ENCODE measurements at regions not wholly inside any gene's neighbourhood (a gene's known extent, or its start where the extent isn't known, plus 50 kb on each side); places are given as distances from the start of the nearest gene placed in this dataset.

GRCh38 chr4:128606173-128606572 is 203.3 kb upstream of the JADE1 start:
- Histone ChIP-seq H3K9me3 (ENCODE audit: low read depth, low read length) (no peaks in the 10 kb centered on the region), H3K9ac (ENCODE audit: insufficient read length) (no peak overlapping the region), H3K4me3 (no peak overlapping the region), H3K36me3 (ENCODE audit: insufficient read depth, low read length) (no peaks in the 10 kb centered on the region), H3K27ac (no peak overlapping the region)
- TF ChIP-seq FOXP2 (optimal IDR thresholded peaks at IDR 0.05; ENCODE audit: control extremely low read depth, extremely low read length, insufficient read depth) (no peak), EZH2 (IDR thresholded peaks at IDR 0.05) (no peak), POLR2AphosphoS5 (IDR thresholded peaks at IDR 0.05; ENCODE audit: borderline replicate concordance, low read depth, low read length) (no peak)
- DNase-seq (ENCODE audit: low read depth, low spot score) = no peak

GRCh38 chr4:128604840-128605239 is 204.7 kb upstream of the JADE1 start:
- Histone ChIP-seq H3K9me3 (ENCODE audit: low read depth, low read length) (no peaks in the 10 kb centered on the region), H3K4me3 (no peak overlapping the region), H3K27ac (no peak overlapping the region), H3K36me3 (ENCODE audit: insufficient read depth, low read length) (no peaks in the 10 kb centered on the region), H3K9ac (ENCODE audit: insufficient read length) (no peak overlapping the region)
- no peak for DNase-seq (ENCODE audit: low read depth, low spot score)
- TF ChIP-seq POLR2AphosphoS5 (IDR thresholded peaks at IDR 0.05; ENCODE audit: borderline replicate concordance, low read depth, low read length) = no peak

- TF ChIP-seq FOXP2 (optimal IDR thresholded peaks at IDR 0.05; ENCODE audit: control extremely low read depth, extremely low read length, insufficient read depth) (no peak), POLR2AphosphoS5 (IDR thresholded peaks at IDR 0.05; ENCODE audit: borderline replicate concordance, low read depth, low read length) (no peak), EZH2 (IDR thresholded peaks at IDR 0.05) (no peak)
- Histone ChIP-seq H3K9ac (ENCODE audit: insufficient read length) (no peak overlapping the region), H3K27ac (no peak overlapping the region), H3K4me3 (no peak overlapping the region), H3K36me3 (ENCODE audit: insufficient read depth, low read length) (no peaks in the 10 kb centered on the region), H3K9me3 (ENCODE audit: low read depth, low read length) (no peaks in the 10 kb centered on the region)
- DNase-seq (ENCODE audit: low read depth, low spot score) = no peak
Measured at GRCh38 chr4:128604204-128604603, 205.3 kb upstream of the JADE1 start.

- TF ChIP-seq POLR2AphosphoS5 (IDR thresholded peaks at IDR 0.05; ENCODE audit: borderline replicate concordance, low read depth, low read length) (no peak), EZH2 (IDR thresholded peaks at IDR 0.05) (no peak), FOXP2 (optimal IDR thresholded peaks at IDR 0.05; ENCODE audit: control extremely low read depth, extremely low read length, insufficient read depth) (no peak)
- no peak for DNase-seq (ENCODE audit: low read depth, low spot score)
- Histone ChIP-seq H3K9me3 (ENCODE audit: low read depth, low read length) (no peaks in the 10 kb centered on the region), H3K9ac (ENCODE audit: insufficient read length) (no peak overlapping the region), H3K4me3 (no peak overlapping the region), H3K36me3 (ENCODE audit: insufficient read depth, low read length) (no peaks in the 10 kb centered on the region), H3K27ac (no peak overlapping the region)
Measured at GRCh38 chr4:128603081-128603480, 206.4 kb upstream of the JADE1 start.

- no peak for DNase-seq (ENCODE audit: low read depth, low spot score)
- no peak overlapping the region for H3K4me3 ChIP-seq
- TF ChIP-seq FOXP2 (optimal IDR thresholded peaks at IDR 0.05; ENCODE audit: control extremely low read depth, extremely low read length, insufficient read depth) = no peak
- TF ChIP-seq POLR2AphosphoS5 (IDR thresholded peaks at IDR 0.05; ENCODE audit: borderline replicate concordance, low read depth, low read length) = no peak
- no peak for TF ChIP-seq EZH2 (IDR thresholded peaks at IDR 0.05)
- H3K36me3 ChIP-seq (ENCODE audit: insufficient read depth, low read length) = no peaks in the 10 kb centered on the region
- no peak overlapping the region for H3K9ac ChIP-seq (ENCODE audit: insufficient read length)
- H3K27ac ChIP-seq = no peak overlapping the region
- H3K9me3 ChIP-seq (ENCODE audit: low read depth, low read length) = no peaks in the 10 kb centered on the region
Measured at GRCh38 chr4:128601991-128602695, 207.4 kb upstream of the JADE1 start.

GRCh38 chr4:128600996-128601871 is 208.3 kb upstream of the JADE1 start:
- no peak overlapping the region for H3K4me3 ChIP-seq
- no peaks in the 10 kb centered on the region for H3K9me3 ChIP-seq (ENCODE audit: low read depth, low read length)
- DNase-seq (ENCODE audit: low read depth, low spot score) = no peak
- H3K9ac ChIP-seq (ENCODE audit: insufficient read length) = no peak overlapping the region
- no peak overlapping the region for H3K27ac ChIP-seq
- no peaks in the 10 kb centered on the region for H3K36me3 ChIP-seq (ENCODE audit: insufficient read depth, low read length)
- TF ChIP-seq EZH2 (IDR thresholded peaks at IDR 0.05) (no peak), FOXP2 (optimal IDR thresholded peaks at IDR 0.05; ENCODE audit: control extremely low read depth, extremely low read length, insufficient read depth) (no peak), POLR2AphosphoS5 (IDR thresholded peaks at IDR 0.05; ENCODE audit: borderline replicate concordance, low read depth, low read length) (no peak)

GRCh38 chr4:128600410-128600809 is 209.1 kb upstream of the JADE1 start:
- TF ChIP-seq FOXP2 (optimal IDR thresholded peaks at IDR 0.05; ENCODE audit: control extremely low read depth, extremely low read length, insufficient read depth) (no peak), EZH2 (IDR thresholded peaks at IDR 0.05) (no peak), POLR2AphosphoS5 (IDR thresholded peaks at IDR 0.05; ENCODE audit: borderline replicate concordance, low read depth, low read length) (no peak)
- Histone ChIP-seq H3K27ac (no peak overlapping the region), H3K9me3 (ENCODE audit: low read depth, low read length) (no peaks in the 10 kb centered on the region), H3K9ac (ENCODE audit: insufficient read length) (no peak overlapping the region), H3K4me3 (no peak overlapping the region), H3K36me3 (ENCODE audit: insufficient read depth, low read length) (no peaks in the 10 kb centered on the region)
- DNase-seq (ENCODE audit: low read depth, low spot score) = no peak

- Histone ChIP-seq H3K9me3 (ENCODE audit: low read depth, low read length) (no peaks in the 10 kb centered on the region), H3K4me3 (no peak overlapping the region), H3K9ac (ENCODE audit: insufficient read length) (no peak overlapping the region), H3K27ac (no peak overlapping the region), H3K36me3 (ENCODE audit: insufficient read depth, low read length) (no peaks in the 10 kb centered on the region)
- TF ChIP-seq FOXP2 (optimal IDR thresholded peaks at IDR 0.05; ENCODE audit: control extremely low read depth, extremely low read length, insufficient read depth) (no peak), EZH2 (IDR thresholded peaks at IDR 0.05) (no peak), POLR2AphosphoS5 (IDR thresholded peaks at IDR 0.05; ENCODE audit: borderline replicate concordance, low read depth, low read length) (no peak)
- DNase-seq (ENCODE audit: low read depth, low spot score) = no peak
Measured at GRCh38 chr4:128597500-128597899, 212.0 kb upstream of the JADE1 start.
